ENCODE measurements at regions not wholly inside any gene's neighbourhood (a gene's known extent, or its start where the extent isn't known, plus 50 kb on each side); places are given as distances from the start of the nearest gene placed in this dataset.

DNA sequence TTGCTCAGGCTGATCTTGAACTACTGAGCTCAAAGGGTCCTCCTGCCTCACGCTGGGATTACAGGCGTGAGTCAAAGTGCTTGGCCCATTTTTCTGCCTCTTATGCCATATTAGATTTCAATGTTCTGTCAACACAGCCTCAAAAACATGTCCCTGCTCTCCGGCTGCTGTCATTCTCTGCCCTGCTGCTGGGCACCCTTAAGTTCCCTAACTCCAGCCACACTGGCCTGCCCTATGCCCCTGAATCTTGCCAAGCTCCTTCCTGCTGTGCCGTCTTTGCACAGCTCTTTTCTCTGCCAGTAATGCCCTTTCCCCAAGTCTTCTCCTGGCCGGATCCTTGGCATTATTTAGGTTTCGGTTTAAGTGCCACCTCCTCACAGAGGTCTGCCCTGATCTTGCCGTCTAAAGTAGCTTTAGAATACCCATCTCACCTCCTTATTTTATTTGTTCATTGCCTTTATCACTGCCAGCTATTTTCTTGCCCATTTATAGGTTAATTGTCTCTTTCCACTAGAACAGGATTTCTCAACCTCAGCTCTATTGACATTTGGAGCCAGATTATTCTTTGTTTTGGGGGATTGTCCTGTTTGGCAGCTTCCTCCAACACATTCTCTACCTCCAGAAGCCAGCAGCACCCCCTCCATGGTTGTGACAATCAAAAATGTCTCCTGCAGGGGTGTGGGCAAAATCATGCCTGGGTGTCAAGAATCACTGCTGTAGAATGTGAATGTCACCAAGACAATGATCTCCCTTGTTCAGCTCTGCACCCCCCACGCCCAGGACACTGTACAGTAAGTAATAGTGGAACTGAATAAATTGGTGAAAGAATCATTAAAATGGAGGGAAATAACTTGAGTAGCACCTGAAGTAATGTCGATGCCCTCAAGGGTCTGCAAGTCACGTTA is 168.2 kb downstream of the CYLD start:
- H3K27ac ChIP-seq (ENCODE audit: low read length) = no peak overlapping the region
- WGBS (ENCODE audit: insufficient coverage) = 68% methylated on average over 9 of the region's 10 CpGs
- DNase-seq = no peak
- H3K9me3 ChIP-seq (replicated peaks; ENCODE audit: control insufficient read depth, low read depth, low read length) = no peaks in the 10 kb centered on the region
- H3K4me1 ChIP-seq (ENCODE audit: control insufficient read depth, insufficient read depth, low read length) = no peaks in the 10 kb centered on the region
- no peak overlapping the region for H3K4me3 ChIP-seq (ENCODE audit: low read length)
- H3K36me3 ChIP-seq (ENCODE audit: control insufficient read depth, insufficient read depth, low read length) = no peaks in the 10 kb centered on the region
- H3K27me3 ChIP-seq (ENCODE audit: control insufficient read depth, insufficient read depth, low read length) = peaks cover 8% of the 10 kb centered on the region

GRCh38 chr16:50908468-50908867 is 166.6 kb downstream of the CYLD start:
- H3K36me3 ChIP-seq (ENCODE audit: control insufficient read depth, insufficient read depth, low read length) = no peaks in the 10 kb centered on the region
- WGBS (ENCODE audit: insufficient coverage) = 94% methylated on average over 5 of the region's 7 CpGs

DNA sequence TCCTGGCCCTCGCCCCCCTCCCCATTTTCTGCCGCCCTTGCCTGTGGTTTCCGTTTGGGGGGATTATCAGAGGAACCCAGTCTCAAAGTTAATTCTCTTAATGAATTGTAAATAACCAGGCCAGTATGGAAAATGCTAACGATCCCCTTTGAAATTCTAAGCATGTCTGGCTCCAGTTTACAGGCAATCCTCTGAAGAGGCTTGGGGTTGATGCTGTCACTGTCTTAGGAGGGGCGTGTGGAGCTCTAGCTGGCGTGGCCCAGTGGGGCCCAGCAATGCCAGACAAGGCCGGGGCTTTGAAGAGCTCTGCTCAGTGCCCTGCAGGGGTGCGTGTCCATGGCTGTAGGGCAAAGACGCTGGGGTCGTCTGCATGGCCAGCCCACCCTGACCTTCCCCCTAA is 164.6 kb downstream of the CYLD start:
- Histone ChIP-seq H3K4me3 (ENCODE audit: low read length) (no peak overlapping the region), H3K9me3 (replicated peaks; ENCODE audit: control insufficient read depth, low read depth, low read length) (no peaks in the 10 kb centered on the region), H3K36me3 (ENCODE audit: control insufficient read depth, insufficient read depth, low read length) (no peaks in the 10 kb centered on the region), H3K4me1 (ENCODE audit: control insufficient read depth, insufficient read depth, low read length) (no peaks in the 10 kb centered on the region), H3K27me3 (ENCODE audit: control insufficient read depth, insufficient read depth, low read length) (peaks cover 5% of the 10 kb centered on the region), H3K27ac (ENCODE audit: low read length) (no peak overlapping the region)
- DNase-seq = no peak
- 19% methylated on average over 3 of the region's 10 CpGs for WGBS (ENCODE audit: insufficient coverage)

More at GRCh38 chr16:50908468-50908867, 166.6 kb downstream of the CYLD start:
- Histone ChIP-seq H3K27ac (ENCODE audit: low read length) (no peak overlapping the region), H3K4me3 (ENCODE audit: low read length) (no peak overlapping the region), H3K27me3 (ENCODE audit: control insufficient read depth, insufficient read depth, low read length) (peaks cover 8% of the 10 kb centered on the region), H3K9me3 (replicated peaks; ENCODE audit: control insufficient read depth, low read depth, low read length) (no peaks in the 10 kb centered on the region), H3K4me1 (ENCODE audit: control insufficient read depth, insufficient read depth, low read length) (no peaks in the 10 kb centered on the region)
- no peak for DNase-seq

DNA sequence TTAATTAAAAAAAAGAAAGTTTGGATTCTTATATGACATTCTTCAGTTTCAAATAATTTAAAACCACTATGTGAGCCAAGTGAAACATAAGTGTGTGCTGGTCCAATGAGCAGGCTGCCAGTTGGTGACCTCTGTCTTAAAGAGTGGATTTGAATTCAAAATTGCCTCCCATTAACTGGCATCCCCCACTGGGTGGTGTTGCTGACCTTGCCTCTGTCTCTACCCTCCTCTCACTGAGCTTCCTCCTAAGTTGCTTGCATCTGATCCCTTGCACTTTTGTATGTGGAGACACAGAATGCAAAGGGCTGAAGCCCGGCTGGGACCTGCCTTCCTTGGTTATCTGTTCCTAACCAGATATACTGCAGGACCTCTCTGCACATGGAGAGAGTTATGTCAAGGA is 160.6 kb downstream of the CYLD start:
- Histone ChIP-seq H3K9me3 (replicated peaks; ENCODE audit: control insufficient read depth, low read depth, low read length) (no peaks in the 10 kb centered on the region), H3K4me1 (ENCODE audit: control insufficient read depth, insufficient read depth, low read length) (no peaks in the 10 kb centered on the region), H3K36me3 (ENCODE audit: control insufficient read depth, insufficient read depth, low read length) (no peaks in the 10 kb centered on the region), H3K27me3 (ENCODE audit: control insufficient read depth, insufficient read depth, low read length) (no peaks in the 10 kb centered on the region), H3K27ac (ENCODE audit: low read length) (no peak overlapping the region), H3K4me3 (ENCODE audit: low read length) (no peak overlapping the region)
- WGBS (ENCODE audit: insufficient coverage) = 25% methylated on average over 1 of the region's 1 CpG
- DNase-seq = no peak

DNA sequence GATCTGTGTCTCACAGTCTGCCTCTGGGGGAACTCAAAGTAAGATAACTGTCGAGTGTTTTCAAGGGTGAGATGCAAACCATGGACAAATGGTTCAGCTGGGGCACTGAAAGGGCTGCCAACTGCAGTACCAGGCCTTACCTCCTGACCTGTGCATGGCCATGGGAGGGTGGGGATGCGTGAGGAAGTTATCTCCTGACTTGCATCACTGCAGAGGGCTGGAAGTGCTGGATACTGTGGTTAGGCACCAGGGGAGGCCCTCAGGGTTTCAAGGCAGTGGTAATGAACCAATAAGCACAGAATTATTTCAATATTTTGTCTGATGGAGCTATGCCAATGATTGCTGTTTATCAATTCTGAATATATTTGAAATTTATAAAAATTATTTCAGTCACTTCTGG is 159.2 kb downstream of the CYLD start:
- Histone ChIP-seq H3K36me3 (ENCODE audit: control insufficient read depth, insufficient read depth, low read length) (no peaks in the 10 kb centered on the region), H3K4me3 (ENCODE audit: low read length) (no peak overlapping the region), H3K27me3 (ENCODE audit: control insufficient read depth, insufficient read depth, low read length) (no peaks in the 10 kb centered on the region), H3K27ac (ENCODE audit: low read length) (no peak overlapping the region), H3K4me1 (ENCODE audit: control insufficient read depth, insufficient read depth, low read length) (no peaks in the 10 kb centered on the region), H3K9me3 (replicated peaks; ENCODE audit: control insufficient read depth, low read depth, low read length) (no peaks in the 10 kb centered on the region)
- 56% methylated on average over 1 of the region's 2 CpGs for WGBS (ENCODE audit: insufficient coverage)
- no peak for DNase-seq

DNA sequence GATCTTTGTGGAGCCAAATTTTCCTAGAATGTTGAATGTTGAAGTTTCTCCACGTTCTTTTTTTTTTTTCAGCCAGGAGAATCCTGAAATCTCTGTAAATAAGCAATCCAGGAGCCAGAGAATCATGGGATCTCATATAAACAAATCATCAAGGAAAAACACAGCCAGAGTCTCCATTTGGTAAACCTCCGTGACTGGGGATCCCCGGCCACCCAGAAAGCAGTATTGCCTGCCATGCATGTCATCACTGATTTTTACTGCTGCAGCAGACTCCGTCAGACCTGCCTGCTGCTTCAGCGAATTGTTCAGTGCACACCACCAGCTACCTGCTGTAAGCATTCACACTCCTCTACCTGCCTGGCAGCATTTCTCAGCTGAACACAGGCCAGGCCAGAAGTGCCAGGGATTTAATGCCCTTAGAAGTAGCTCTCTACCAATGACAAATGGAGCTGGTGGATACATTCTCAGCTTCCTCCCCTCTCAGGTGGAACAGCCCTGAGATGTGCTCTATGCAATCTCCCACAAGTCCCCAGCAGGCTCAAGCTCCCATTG is 158.6 kb downstream of the CYLD start:
- Histone ChIP-seq H3K4me1 (ENCODE audit: control insufficient read depth, insufficient read depth, low read length) (no peaks in the 10 kb centered on the region), H3K4me3 (ENCODE audit: low read length) (no peak overlapping the region), H3K36me3 (ENCODE audit: control insufficient read depth, insufficient read depth, low read length) (no peaks in the 10 kb centered on the region), H3K27ac (ENCODE audit: low read length) (no peak overlapping the region), H3K27me3 (ENCODE audit: control insufficient read depth, insufficient read depth, low read length) (no peaks in the 10 kb centered on the region), H3K9me3 (replicated peaks; ENCODE audit: control insufficient read depth, low read depth, low read length) (no peaks in the 10 kb centered on the region)
- no peak for DNase-seq
- WGBS (ENCODE audit: insufficient coverage) = 34% methylated on average over 5 of the region's 5 CpGs

DNA sequence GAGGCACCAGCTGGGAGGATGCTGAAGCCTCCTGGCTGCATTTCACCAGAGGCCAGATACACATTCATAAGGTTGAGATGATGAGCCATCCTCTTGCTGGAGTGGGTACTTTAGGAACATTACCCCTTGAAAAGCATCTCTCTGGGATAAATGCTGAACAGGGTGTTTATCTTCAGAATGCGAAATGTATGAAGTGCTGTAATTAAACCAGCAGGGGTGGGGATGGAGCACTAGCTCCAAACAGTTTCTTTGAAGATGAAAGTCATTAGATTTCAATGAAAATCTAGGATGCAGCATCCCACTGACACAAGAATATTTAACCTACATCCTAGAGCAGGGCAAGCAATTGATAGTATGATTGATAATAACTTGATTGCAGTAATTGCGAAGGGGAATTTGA is 158.1 kb downstream of the CYLD start:
- H3K9me3 ChIP-seq (replicated peaks; ENCODE audit: control insufficient read depth, low read depth, low read length) = no peaks in the 10 kb centered on the region
- no peak overlapping the region for H3K4me3 ChIP-seq (ENCODE audit: low read length)
- no peaks in the 10 kb centered on the region for H3K36me3 ChIP-seq (ENCODE audit: control insufficient read depth, insufficient read depth, low read length)
- no peak for DNase-seq
- H3K4me1 ChIP-seq (ENCODE audit: control insufficient read depth, insufficient read depth, low read length) = no peaks in the 10 kb centered on the region
- WGBS (ENCODE audit: insufficient coverage) = 100% methylated on average over 1 of the region's 2 CpGs
- no peaks in the 10 kb centered on the region for H3K27me3 ChIP-seq (ENCODE audit: control insufficient read depth, insufficient read depth, low read length)
- no peak overlapping the region for H3K27ac ChIP-seq (ENCODE audit: low read length)

DNA sequence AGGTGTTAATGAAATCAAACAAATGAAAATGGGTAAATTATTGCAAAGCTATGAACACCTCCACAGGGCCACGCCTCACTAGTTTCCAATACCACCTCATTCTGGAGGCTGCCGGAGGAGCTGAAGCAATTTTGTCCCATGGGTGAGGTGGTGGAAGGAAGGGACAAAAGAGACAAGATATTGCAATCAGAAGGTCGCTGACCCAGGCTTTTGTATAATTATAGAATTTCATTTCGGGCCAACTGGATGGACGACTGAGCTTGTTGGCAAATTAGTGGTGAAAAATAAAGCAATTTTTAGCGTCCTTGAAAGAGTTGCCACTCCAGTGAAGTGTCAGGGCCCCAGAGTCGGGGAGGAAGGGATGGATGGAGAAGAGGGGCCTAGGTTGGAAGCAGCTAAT is 147.9 kb downstream of the CYLD start:
- Histone ChIP-seq H3K36me3 (ENCODE audit: control insufficient read depth, insufficient read depth, low read length) (no peaks in the 10 kb centered on the region), H3K4me3 (ENCODE audit: low read length) (no peak overlapping the region), H3K27me3 (ENCODE audit: control insufficient read depth, insufficient read depth, low read length) (no peaks in the 10 kb centered on the region), H3K4me1 (ENCODE audit: control insufficient read depth, insufficient read depth, low read length) (no peaks in the 10 kb centered on the region), H3K9me3 (replicated peaks; ENCODE audit: control insufficient read depth, low read depth, low read length) (no peaks in the 10 kb centered on the region), H3K27ac (ENCODE audit: low read length) (no peak overlapping the region)
- no peak for DNase-seq
- WGBS (ENCODE audit: insufficient coverage) = 78% methylated on average over 5 of the region's 7 CpGs

DNA sequence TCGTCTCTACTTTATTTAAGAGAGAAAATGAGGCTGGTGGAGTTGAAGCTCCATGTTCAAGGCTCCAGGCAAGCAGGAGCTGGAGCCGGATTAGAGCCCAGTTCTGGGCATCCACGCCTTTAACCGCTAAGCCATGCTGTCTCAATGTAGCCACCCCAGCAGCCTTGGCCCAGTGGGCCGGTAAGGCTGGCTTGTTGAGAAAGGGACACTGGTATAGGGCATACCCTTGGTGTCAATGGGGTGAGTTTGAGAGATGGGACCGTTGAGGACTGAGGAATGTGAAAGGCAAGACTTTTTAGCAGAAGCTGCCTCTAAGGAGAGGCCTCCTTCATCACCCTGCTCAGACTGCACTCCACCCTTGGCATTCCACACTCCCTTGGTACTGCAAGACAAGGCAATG is 147.4 kb downstream of the CYLD start:
- no peaks in the 10 kb centered on the region for H3K9me3 ChIP-seq (replicated peaks; ENCODE audit: control insufficient read depth, low read depth, low read length)
- H3K27ac ChIP-seq (ENCODE audit: low read length) = no peak overlapping the region
- H3K4me3 ChIP-seq (ENCODE audit: low read length) = no peak overlapping the region
- WGBS (ENCODE audit: insufficient coverage) = 79% methylated on average over 5 of the region's 6 CpGs
- no peaks in the 10 kb centered on the region for H3K27me3 ChIP-seq (ENCODE audit: control insufficient read depth, insufficient read depth, low read length)
- DNase-seq = no peak
- H3K36me3 ChIP-seq (ENCODE audit: control insufficient read depth, insufficient read depth, low read length) = no peaks in the 10 kb centered on the region
- no peaks in the 10 kb centered on the region for H3K4me1 ChIP-seq (ENCODE audit: control insufficient read depth, insufficient read depth, low read length)

GRCh38 chr16:50888486-50889261 is 146.8 kb downstream of the CYLD start:
- Histone ChIP-seq H3K36me3 (ENCODE audit: control insufficient read depth, insufficient read depth, low read length) (no peaks in the 10 kb centered on the region), H3K4me1 (ENCODE audit: control insufficient read depth, insufficient read depth, low read length) (no peaks in the 10 kb centered on the region), H3K27ac (ENCODE audit: low read length) (no peak overlapping the region), H3K4me3 (ENCODE audit: low read length) (no peak overlapping the region), H3K27me3 (ENCODE audit: control insufficient read depth, insufficient read depth, low read length) (no peaks in the 10 kb centered on the region), H3K9me3 (replicated peaks; ENCODE audit: control insufficient read depth, low read depth, low read length) (no peaks in the 10 kb centered on the region)
- no peak for DNase-seq
- WGBS (ENCODE audit: insufficient coverage) = 85% methylated on average over 5 of the region's 9 CpGs
